HG02642 (cell line): ENCODE measurements at regions not wholly inside any gene's neighbourhood (a gene's known extent, or its start where the extent isn't known, plus 50 kb on each side); places are given as distances from the start of the nearest gene placed in this dataset.
"Not testable (repeated sequence)": the region's sequence is repeated elsewhere in the genome, so short reads cannot be mapped to it uniquely, and the experiment has no call there.

Experiments used
- ATAC-seq: cut with Tn5 transposase; IDR thresholded peaks from one replicate; pipeline ENCODE4 v1.9.1; 2021; ENCODE audit warnings: mild to moderate bottlenecking; ENCODE audit not compliant: unreplicated experiment, poor library complexity

DNA sequence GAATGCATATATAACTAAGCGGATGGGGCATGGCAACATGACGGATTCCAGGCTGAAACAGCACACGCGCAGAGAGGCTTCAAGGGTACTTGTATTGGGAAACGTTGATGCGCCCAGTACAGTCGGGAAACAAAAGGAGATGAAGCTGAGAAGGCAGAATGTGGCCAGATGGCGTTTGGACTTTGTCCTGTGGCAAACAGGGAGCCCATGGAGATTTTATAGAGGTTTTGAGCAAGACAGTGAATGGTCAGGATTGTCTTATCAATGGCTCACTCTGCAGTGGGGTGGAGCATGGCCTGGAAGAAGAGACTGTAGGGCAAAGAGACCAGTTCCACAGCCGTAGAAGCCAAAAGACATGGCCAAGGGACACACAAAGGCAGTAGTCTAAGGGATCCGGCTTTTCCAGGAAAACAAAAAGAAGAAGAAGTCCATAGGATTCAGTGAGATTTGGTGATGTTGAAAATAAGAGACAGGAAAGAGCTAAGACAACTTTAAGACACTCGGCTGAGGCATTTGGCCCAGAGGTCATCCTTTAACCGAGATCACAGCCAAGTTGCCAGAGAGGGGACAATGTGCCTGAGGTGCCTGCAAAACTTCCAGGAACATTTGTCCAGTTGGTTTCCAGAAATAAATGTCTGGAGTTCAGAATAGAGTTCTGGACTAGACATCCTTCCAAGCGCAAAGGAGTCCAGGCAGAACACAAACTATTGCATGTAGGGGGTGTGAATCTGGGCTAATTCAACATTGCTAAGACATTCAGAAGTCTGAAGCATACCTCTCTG lies 123.0 kb upstream of the RREB1 start:
- no peak for ATAC-seq

DNA sequence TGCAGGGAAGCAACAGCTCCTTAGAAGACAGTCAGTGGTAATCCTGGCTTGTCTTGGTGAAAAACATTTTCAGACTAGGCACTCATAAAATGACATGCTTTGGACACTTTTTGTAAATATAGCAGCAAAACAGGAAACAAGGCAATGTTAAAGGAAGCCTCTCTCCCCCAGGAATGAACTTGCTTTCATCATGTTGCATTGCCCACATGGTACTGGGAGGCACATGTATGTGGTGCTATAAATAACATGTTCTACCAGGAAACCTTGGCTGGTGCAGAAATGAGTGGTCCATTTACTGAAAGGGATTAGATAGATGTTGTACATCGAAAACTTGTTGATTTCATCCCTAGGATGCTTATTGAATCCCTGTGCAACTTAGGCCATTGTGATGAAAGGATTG lies 121.4 kb upstream of the RREB1 start:
- ATAC-seq, result no peak

DNA sequence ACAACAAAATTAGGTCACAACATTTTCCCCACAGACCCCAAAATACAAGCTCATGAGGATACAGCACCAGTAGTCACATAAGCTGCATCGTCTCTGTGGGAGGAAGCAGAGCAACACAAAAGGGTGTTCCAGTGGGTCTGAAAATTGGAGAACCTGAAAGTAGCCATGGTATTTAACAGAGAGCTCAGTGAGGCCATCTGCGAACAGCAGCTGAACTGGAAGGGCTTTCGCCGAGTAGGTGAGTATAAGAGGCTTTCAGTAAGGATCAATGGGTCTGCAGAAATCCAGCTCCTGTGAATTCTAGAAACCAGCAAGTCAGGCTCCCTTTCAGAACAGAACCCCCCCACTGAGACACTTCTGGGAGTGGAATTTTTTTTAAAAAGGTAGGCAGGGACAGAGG lies 120.0 kb upstream of the RREB1 start:
- ATAC-seq, result no peak

DNA sequence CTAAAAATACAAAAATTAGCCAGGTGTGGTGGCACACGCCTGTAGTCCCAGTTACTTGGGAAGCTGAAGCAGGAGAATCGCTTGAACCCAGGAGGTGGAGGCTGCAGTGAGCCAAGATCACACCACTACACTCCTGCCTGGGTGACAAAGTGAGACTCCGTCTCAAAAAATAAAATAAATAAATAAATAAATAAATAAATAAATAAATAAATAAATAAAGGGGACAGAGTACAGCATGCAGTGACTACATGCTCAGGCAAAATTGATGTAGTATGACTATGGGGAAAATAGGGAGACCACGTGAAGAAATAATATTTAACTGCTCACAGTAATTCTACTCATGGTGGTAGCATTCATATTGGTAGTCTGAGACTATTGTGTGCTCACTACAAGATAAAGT lies 117.7 kb upstream of the RREB1 start:
- ATAC-seq, result not testable (repeated sequence)

DNA sequence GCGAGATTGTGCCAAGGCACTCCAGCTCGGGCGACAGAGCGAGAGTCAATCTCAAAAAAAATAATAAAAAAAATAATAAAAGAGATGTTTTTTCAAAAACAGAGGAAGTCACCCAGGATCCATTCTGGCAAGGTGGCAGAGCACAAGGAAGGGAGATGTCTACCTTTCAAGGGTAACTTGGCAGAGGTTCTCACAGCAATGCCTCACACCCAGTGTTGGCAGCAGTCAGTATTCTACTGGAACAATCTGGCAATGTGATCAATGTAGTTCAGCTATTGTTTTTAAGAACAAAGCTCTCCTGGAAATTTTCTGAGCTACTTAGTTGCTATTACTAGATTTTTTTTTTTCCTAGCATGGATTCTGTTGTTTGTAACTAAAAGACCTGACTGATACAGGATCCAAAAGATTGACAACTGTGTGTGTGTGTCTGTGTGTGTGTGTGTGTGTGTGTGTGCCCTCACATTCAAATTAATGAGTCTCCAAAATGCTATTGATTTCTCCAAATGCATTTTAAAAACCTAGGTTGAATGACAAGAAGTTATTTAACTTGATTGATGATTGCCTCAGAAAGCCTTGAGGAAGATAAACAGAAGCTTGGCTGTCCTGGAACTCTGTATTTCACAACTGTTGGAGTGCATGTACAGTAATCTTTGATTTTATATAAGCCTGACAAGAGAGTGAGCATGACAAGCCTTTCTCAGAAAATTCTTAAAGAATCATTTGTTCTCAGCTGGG lies 114.1 kb upstream of the RREB1 start:
- ATAC-seq, result no peak

DNA sequence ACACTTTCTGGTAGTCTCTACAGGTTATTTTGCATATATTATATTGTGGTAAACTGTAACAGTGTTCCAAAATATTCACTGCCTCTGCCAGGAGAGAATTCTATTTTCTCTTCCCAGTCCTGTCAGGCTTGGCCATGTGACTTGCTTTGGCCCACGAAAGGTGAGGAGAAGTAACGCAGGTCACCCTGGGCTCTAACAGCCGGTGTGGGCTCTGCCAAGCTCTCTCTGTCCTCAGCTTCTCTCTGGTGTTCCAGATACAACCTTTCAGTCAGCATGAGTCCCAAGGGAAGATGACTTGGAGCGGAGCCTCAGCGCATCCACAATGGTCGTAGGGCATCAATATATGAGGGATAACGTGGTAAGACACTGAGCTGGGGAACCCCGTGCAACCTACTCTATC lies 113.0 kb upstream of the RREB1 start:
- ATAC-seq, result no peak

DNA sequence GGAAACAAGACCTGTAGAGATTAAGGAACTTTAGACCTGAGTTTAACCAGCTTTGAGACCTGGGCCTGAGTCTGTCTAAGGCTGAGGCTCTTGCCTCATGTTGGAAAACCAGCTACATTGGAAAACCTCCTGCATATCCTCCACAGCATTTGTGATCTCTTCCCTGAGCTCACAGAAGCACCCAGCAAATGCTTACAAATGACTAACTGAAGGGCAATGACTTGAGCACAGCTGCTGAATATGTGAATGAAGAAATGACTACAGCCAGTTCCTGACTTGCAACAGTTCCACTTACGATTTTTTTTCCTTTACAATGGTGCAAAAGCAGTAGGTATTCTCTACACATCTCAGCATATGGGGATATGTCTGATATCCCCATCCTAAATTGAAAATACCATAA lies 112.4 kb upstream of the RREB1 start:
- no peak for ATAC-seq

DNA sequence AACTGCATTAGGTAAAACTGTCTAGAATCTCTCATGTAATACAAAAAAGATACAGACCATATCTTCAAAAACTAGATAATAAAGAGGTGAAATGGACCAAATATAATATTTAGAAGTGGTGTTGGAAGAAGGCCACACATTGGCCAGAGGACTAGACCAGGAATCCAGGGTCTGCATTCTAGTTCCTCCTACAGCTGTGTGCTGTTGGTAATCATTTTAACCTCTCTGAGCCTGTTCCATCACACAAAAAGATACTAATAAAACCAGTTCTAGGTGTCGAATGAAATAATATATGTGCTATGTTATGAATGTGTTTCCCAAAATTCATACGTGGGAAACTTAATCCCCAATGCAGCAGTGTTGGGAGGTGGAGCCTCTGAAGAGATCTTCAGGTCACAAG lies 111.6 kb upstream of the RREB1 start:
- no peak for ATAC-seq

DNA sequence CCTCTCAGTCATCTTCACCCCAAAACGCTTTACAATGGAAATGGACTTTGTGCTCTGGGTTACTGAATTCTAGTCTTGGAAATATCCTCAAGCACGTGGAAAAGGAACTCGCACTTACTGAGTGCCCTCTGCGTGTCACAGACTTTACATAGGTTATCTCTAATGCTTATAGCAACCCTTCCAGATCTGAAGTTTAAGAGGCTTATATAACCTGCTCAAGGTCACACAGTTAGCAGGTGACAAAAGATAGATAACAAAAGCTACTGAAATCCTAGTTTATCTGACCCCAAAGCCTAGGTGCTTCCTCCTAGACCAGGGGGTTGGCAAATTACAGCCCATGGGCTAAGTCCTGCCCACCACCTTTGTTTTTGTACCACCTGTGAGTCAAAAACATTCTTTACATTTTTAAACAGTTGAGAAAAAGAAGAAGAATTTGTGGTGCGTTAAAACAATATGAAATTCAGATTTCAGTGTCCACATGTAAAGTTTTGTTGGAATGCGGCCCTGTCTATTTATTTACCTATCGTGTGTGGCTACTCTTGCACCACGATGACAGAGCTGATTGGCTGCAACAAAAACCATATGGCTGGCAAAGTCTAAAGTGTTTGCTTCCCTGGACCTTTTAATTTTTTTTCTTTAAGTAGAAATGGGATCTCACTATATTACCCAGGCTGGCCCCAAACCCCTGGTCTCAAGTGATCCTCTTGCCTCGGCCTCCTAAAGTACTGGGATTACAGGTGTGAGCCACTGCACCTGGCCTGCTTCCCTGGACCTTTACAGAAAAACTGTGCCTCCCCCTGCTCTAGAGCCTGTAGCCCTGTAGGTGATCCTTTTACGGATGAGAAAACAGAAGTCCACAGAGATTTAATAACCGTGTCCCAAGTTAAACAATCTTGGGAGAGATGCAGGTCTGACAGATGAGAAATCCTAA lies 110.2 kb upstream of the RREB1 start:
- ATAC-seq, result no peak

DNA sequence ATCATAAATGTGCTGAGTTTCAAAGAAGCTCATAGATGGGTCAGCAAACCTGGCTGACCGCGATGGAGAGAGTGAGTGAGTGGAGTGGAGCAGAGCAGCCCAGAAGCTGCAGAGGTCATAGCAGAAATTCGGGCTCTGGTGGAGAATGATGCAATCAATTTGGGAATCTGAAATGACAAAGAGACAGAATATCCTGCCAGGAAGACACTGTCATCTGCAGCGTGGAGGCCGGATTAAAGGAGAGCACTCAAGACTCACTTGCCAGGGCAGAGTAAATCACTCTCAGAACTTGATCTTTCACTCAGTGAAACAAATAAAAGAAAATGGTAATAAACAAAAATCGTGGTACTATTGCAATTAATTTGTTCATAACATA lies 109.6 kb upstream of the RREB1 start:
- no peak for ATAC-seq

DNA sequence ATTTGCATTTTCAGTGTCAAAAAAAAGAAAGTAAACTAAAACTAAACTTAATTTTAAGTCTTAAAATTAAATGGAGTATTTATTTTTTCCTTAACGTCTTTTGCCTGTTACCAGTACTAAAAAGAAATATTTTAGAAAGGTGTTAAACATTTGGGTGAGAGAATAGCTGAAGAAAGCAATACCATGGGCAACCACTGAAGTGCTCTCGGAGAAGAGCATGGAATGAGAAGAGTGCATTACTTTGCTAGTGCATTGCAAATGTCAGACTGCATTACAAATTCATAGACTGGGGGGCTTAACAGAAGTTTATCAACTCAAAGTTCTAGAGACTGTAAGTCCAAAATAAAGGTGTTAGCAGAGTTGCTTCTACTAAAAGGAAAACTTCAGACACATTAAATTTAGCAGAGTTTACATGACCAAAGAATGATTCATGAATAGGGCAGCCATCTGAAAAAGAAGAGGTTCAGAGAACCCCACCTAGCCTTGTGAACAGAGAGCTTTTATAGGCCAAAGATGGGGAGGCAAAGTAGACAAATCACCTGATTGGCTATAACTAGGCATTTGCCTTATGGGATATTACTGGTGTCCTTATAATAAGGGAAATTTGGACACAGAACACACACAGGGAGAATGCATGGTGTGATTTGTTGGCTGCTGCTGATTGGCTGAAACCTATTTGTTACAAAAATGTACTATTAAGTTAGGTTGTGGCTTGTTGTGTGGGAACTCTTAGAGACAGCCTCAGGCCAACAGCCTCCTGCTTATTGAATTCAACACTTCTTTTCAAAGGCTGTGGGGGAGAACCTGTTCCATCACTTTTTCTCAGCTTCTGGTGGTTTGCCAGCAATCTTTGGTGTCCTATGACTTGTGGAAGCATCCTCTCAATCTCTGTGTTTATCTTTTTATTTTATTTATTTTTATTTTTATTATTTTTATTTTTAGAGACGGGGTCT lies 106.7 kb upstream of the RREB1 start:
- no peak for ATAC-seq

DNA sequence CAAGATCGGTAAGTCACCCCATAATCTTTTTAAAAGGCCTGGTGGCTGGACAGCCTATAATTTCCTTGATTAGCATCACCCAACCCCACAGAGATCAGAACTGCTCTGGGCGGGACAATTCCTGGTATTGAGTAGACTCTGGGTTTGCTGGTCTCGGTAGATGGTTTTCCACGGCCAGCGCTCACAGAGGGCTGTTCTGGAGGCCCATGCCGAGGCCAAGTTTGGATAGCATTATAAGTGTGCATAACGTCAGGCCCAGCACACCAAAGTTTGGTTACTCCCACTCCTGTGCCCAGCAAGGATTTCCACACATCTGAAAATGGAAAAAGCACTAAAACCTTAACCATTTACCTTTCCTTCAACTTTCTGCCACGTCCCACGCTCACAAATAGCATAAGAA lies 104.7 kb upstream of the RREB1 start:
- ATAC-seq, result no peak

DNA sequence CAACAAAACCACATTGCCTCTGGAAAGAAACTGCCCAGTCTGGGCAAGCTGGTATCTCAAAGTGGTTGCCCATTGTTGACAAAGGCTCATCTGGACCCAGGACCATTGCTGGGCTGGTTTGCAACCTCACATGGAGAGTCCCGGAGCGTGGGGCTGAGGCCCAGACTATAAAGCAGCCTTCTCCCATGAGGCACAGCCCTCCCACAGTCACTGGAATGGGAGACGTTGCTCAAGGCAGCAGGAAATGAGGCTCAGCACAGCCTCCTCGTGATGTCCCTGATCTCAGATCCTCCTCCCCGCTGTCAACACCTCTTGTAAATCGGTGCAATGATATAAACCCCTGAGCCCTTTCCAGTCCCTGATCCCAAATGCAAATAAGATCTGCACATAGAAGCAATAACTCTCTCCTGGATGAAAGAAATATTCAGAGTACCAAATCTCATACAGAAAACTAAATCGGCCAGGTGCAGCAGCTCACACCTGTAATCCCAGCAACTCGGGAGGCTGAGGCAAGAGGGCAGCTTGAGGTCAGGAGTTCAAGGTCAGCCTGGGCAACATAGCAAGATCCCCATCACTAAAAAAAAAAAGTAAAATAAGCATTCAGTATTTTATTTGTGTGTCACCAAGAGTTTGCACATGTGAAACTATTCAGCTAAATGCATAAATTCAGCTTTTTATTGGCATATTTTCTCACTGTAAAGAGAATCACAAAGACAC lies 103.0 kb upstream of the RREB1 start:
- ATAC-seq, result no peak

DNA sequence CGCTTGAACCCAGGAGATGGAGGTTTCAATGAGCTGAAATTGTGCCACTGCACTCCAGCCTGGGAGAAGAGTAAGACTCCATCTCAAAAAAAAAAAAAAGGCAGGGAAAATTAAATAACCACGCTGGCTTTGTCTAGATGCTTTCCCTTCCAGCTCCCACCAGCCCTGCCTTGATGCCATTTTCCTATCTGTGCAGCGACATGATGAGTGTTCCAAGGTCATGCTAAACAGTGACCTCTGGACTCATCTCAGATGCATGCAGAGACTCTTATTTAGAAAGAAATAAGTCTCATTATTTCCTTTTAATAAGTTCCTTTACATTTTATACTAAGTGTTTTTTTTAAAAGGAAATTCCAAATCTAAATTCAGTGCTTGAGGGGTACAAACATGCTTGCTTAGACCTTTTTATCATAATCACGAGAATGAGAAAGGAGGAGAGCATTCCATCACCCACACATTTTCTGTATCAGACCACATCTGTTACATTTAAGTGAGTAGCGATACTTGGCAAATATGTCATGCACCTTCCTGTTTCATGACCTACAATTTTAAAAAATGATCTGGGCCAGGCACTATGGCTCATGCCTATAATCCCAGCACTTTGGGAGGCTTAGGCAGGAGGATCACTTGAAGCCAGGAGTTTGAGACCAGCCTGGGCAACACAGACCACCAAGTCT lies 101.1 kb upstream of the RREB1 start:
- ATAC-seq, result no peak

DNA sequence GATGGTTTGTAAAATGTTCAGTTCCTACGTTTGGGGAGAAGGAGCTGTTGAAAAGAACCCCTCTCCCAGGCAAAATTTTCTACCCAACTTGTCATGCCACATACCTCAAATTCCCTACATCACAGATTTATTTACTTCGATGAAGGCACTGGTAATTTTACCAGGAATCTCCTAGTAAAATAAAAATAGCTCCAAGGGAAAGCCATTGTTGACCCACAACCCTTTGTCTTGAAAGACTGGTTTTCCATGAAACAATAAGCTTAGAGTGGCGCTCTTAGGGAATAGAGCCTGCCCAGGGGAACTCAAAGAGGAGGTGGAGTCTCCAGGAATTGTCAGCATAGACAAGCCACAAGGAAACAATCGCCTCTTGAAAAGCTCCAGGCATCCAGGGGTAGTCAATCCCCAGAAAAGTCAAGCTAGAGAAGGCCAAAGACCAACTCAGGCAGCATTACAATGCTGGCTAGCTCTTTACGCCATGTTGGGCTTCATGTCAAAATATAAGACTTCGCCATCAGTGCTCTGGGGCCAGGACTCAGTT lies 99.2 kb upstream of the RREB1 start:
- ATAC-seq, result no peak

DNA sequence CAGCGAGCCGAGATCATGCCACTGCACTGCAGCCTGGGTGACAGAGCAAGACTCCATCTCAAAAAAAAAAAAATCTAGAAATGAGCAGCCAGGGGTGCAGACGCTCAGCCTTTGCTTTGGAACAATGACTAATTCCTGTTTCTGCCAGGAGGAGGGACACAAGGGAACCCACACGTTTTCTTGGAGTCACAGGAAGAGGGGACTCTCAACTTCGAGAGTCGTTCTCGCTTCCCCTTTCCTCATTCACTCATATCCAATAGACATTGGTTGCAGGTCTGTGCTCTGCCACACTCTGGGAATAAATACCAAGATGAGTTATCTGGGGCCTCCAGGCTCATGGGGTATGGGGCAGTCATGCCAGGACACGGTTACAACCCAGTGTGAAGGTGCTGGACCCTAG lies 91.5 kb upstream of the RREB1 start:
- no peak for ATAC-seq

DNA sequence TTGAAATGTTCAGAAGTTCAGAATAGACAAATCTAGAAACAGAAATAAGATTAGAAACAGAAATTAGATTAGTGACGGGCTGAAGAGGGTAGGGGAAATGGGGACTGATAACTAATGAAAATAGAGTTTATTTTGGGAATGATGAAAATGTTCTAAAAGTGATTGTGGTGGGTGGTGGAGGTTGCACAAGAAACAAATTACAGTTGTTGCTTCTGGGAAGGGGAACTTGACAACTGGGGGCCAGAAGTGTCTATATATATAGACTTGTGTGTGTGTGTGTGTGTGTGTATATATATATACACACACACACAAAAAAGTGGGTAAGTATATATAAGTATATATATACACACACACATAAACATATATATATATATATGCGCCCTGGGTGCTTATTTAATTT lies 86.5 kb upstream of the RREB1 start:
- no peak for ATAC-seq

DNA sequence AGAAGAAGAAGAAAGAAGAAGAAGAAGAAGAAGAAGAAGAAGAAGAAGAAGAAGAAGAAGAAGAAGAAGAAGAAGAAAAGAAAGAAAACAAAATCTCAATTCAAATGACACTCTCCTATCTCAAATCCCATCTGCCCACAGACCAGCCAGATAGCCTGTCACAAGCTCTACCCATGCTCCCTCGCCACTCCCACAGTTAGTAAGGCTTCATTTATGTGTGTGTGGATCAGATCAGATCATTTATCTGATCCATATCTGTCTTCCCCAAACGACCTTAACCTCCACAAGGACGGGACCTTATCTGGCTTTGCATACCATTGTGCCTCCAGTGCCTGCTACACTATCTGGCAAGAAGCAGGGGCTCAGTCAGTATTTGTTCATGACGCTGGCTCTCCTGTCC lies 81.9 kb upstream of the RREB1 start:
- ATAC-seq, result no peak
